ENCODE measurements at regions not wholly inside any gene's neighbourhood (a gene's known extent, or its start where the extent isn't known, plus 50 kb on each side); places are given as distances from the start of the nearest gene placed in this dataset.

- no peak for TF ChIP-seq POLR2AphosphoS5 (IDR thresholded peaks at IDR 0.05; ENCODE audit: low read depth, low read length)
- no peak for TF ChIP-seq SIN3A (IDR thresholded peaks at IDR 0.05; ENCODE audit: borderline replicate concordance, insufficient read depth, low read length)
- no peak for TF ChIP-seq REST (IDR thresholded peaks at IDR 0.05; ENCODE audit: insufficient read depth in 1 of 2, low read depth in 2 of 2, low read length in 2 of 2)
These were observed 125.0 kb upstream of the PITX1 start for GRCh38 chr5:135158982-135159381.
